Thoracic aorta (tissue), 2 donors: ENCODE measurements at regions not wholly inside any gene's neighbourhood (a gene's known extent, or its start where the extent isn't known, plus 50 kb on each side); places are given as distances from the start of the nearest gene placed in this dataset.
"Not testable (repeated sequence)": the region's sequence is repeated elsewhere in the genome, so short reads cannot be mapped to it uniquely, and the experiment has no call there.

Experiments used
- ATAC-seq: fragments of 150-250 bp; one replicate; pipeline ENCODE4 v1.8.0; 2017; ENCODE audit warnings: low read depth; ENCODE audit not compliant: insufficient number of reproducible peaks, low FRiP score
- DNase-seq: peaks from one replicate; pipeline ENCODE4 v3.0.0-alpha.2; 2020; ENCODE audit warnings: low spot score
- H3K27ac ChIP-seq, 2 donors: fragments of 200-600 bp; sonication (generic); 1 replicate in 1 of 2; 2 replicates in 1 of 2; pipeline ENCODE4 v1.5.1; 2016; ENCODE audit warnings: mild to moderate bottlenecking in 2 of 2, moderate library complexity in 2 of 2
- H3K27me3 ChIP-seq: fragments of 200-600 bp; sonication (generic); replicated peaks from 2 replicates; pipeline ENCODE4 v1.6.0; 2016; ENCODE audit warnings: mild to moderate bottlenecking; ENCODE audit not compliant: insufficient read depth
- H3K36me3 ChIP-seq: fragments of 200-600 bp; sonication (generic); one replicate; pipeline ENCODE4 v1.5.1; 2016
- H3K4me1 ChIP-seq, 2 donors: fragments of 200-600 bp; sonication (generic); 1 replicate in 1 of 2; 2 replicates in 1 of 2; pipeline versions ENCODE4 v1.5.1 to v1.6.0; 2016; ENCODE audit warnings: low read depth in 2 of 2, mild to moderate bottlenecking in 1 of 2; ENCODE audit not compliant: control insufficient read depth in 1 of 2
- H3K4me3 ChIP-seq: fragments of 200-600 bp; sonication (generic); 2 replicates; pipeline ENCODE4 v1.5.1; 2016; ENCODE audit warnings: mild to moderate bottlenecking
- H3K9me3 ChIP-seq: fragments of 200-600 bp; sonication (generic); 2 replicates; pipeline ENCODE4 v1.5.1; 2016
- TF ChIP-seq, protein P1 (sequence below): fragments of 200-600 bp; sonication (generic); IDR thresholded peaks from one replicate; pipeline ENCODE4 v1.5.1; 2019; ENCODE audit warnings: antibody characterized with exemption

DNA sequence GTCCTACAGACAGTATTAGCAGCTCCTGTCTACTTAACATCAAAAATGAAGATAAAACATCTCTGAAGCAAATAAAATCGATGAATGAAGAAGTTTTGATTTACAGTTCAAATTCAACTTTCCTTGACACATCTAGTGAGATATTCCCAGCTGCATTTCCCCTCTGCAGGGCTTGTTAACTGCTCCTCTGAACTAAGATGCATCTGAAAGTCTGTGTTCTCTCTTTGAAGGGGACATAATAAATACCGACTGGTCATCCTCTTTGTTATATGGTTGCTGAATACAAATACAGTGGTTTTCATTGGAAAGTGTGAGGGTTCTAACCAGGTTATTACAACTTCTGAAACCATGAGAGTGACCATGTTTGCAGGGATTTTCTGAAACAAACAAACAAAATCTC, 266.4 kb upstream of the SLC16A7 start:
- no peaks in the 10 kb centered on the region for H3K9me3 ChIP-seq
- ATAC-seq (no peak), DNase-seq (no peak)
- TF ChIP-seq, protein P1, sequence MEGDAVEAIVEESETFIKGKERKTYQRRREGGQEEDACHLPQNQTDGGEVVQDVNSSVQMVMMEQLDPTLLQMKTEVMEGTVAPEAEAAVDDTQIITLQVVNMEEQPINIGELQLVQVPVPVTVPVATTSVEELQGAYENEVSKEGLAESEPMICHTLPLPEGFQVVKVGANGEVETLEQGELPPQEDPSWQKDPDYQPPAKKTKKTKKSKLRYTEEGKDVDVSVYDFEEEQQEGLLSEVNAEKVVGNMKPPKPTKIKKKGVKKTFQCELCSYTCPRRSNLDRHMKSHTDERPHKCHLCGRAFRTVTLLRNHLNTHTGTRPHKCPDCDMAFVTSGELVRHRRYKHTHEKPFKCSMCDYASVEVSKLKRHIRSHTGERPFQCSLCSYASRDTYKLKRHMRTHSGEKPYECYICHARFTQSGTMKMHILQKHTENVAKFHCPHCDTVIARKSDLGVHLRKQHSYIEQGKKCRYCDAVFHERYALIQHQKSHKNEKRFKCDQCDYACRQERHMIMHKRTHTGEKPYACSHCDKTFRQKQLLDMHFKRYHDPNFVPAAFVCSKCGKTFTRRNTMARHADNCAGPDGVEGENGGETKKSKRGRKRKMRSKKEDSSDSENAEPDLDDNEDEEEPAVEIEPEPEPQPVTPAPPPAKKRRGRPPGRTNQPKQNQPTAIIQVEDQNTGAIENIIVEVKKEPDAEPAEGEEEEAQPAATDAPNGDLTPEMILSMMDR: no peak
- H3K4me1 ChIP-seq: no peaks in the 10 kb centered on the region
- H3K36me3 ChIP-seq: no peaks in the 10 kb centered on the region
- H3K4me3 ChIP-seq: no peak overlapping the region
- H3K27me3 ChIP-seq: no peaks in the 10 kb centered on the region
- no peak overlapping the region for H3K27ac ChIP-seq

DNA sequence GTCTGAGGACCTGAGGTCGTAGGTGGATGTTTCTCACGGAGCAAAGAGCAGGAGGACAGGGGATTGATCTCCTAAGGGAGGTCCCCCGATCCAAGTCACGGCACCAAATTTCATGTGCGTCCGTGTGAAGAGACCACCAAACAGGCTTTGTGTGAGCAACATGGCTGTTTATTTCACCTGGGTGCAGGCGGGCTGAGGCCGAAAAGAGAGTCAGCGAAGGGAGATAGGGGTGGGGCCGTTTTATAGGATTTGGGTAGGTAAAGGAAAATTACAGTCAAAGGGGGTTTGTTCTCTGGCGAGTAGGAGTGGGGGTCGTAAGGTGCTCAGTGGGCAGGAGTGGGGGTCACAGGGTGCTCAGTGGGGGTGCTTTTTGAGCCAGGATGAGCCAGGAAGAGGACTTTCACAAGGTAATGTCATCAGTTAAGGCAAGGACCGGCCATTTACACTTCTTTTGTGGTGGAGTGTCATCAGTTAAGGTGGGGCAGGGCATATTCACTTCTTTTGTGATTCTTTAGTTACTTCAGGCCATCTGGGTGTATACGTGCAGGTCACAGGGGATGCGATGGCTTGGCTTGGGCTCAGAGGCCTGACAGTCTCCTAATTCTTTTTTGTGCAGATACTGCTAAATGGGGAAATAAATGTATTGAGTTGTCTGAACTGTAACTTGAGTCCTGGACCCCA, 267.3 kb upstream of the SLC16A7 start:
- not testable (repeated sequence) for H3K36me3 ChIP-seq, H3K4me1 ChIP-seq, ATAC-seq, H3K4me3 ChIP-seq, H3K9me3 ChIP-seq, H3K27ac ChIP-seq, DNase-seq, H3K27me3 ChIP-seq

DNA sequence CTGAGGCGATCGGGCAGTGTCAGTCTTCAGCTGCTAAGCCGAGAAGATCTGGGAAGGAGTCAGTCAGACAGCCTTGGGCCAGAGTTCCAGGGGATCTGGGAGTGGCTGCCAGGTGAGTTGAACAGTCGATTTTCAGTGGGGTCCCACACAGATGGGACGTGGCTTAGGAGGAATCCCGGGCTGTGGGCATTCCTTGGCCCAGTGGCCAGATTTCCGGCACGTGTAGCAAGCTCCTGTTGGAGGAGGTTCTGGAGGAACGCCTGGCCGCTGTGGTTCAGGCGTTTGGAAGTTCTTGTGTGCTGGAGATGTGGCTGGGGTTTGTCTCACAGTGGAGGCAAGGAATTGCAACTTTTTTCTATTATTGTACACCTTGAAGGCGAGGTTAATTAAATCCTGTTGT, 269.4 kb upstream of the SLC16A7 start:
- H3K27ac ChIP-seq, H3K27me3 ChIP-seq, ATAC-seq, H3K36me3 ChIP-seq, H3K4me3 ChIP-seq, H3K4me1 ChIP-seq, H3K9me3 ChIP-seq, DNase-seq: not testable (repeated sequence)

DNA sequence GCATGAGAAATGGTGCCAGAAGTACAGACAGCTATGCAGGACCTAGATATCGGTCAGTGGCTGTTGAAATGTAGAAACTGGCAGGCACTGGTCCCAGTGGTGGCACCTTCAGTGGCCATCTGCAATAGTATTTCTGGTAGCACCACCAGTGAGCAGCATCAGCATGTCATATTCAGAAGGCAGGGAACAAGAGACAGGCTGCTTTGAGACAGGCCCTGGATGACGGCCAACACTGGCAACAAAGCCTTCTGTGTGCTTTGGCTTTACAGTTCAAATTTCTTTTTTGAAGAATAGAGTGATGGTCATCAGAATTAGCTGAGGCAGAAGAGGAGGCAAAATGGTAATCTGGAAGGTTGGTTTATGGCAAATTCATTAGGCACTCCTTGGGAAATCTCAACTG, 273.4 kb upstream of the SLC16A7 start:
- Histone ChIP-seq H3K27me3 (no peaks in the 10 kb centered on the region), H3K4me3 (no peak overlapping the region), H3K36me3 (no peaks in the 10 kb centered on the region), H3K9me3 (no peaks in the 10 kb centered on the region), H3K4me1 (no peaks in the 10 kb centered on the region), H3K27ac (no peak overlapping the region)
- TF ChIP-seq, protein P1: no peak
- ATAC-seq: no peak
- DNase-seq: no peak

DNA sequence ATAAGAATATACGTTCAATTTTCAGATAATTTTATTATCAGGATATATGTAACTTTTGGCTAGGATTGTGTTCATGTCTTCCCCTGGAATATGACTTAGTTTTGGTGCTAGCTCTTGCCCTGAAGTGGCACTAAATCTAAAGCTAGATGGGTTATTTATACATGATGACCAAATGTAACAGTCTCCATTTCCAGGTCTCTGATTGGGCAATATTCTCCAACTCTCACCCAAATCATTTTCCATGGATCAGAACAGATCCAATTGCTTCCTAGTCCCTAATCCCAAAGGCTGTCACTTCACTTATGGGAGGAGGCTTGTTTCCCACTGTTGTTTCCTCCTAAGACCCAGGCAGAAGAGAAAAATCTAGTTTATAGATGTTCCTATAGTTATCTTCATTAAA, 274.6 kb upstream of the SLC16A7 start:
- Histone ChIP-seq H3K36me3 (no peaks in the 10 kb centered on the region), H3K9me3 (no peaks in the 10 kb centered on the region), H3K27ac (no peak overlapping the region), H3K27me3 (no peaks in the 10 kb centered on the region), H3K4me3 (no peak overlapping the region), H3K4me1 (no peaks in the 10 kb centered on the region)
- DNase-seq: no peak
- ATAC-seq: no peak
- TF ChIP-seq, protein P1: no peak

DNA sequence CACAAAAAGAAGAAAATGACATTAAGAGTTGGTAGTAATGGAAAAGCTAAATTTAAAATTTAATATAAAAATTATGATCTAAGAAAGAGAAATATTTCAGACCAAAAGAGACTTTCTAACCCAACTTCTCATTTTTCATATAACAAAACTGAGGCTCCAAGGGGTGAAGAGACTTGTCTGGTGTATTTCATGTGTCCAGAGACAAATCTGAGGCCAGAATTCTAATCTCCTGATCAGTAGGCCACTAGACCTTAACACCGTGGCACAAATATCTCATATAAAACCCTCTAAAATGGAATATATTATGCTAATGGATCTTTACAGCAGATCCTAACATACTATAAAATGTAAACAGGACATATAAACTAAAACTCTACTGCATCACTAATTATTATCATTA, 275.7 kb upstream of the SLC16A7 start:
- ATAC-seq (no peak), DNase-seq (no peak)
- Histone ChIP-seq H3K4me3 (no peak overlapping the region), H3K27me3 (no peaks in the 10 kb centered on the region), H3K4me1 (no peaks in the 10 kb centered on the region), H3K9me3 (no peaks in the 10 kb centered on the region), H3K36me3 (no peaks in the 10 kb centered on the region), H3K27ac (no peak overlapping the region)
- TF ChIP-seq, protein P1: no peak
